ENCODE measurements at regions not wholly inside any gene's neighbourhood (a gene's known extent, or its start where the extent isn't known, plus 50 kb on each side); places are given as distances from the start of the nearest gene placed in this dataset.

DNA sequence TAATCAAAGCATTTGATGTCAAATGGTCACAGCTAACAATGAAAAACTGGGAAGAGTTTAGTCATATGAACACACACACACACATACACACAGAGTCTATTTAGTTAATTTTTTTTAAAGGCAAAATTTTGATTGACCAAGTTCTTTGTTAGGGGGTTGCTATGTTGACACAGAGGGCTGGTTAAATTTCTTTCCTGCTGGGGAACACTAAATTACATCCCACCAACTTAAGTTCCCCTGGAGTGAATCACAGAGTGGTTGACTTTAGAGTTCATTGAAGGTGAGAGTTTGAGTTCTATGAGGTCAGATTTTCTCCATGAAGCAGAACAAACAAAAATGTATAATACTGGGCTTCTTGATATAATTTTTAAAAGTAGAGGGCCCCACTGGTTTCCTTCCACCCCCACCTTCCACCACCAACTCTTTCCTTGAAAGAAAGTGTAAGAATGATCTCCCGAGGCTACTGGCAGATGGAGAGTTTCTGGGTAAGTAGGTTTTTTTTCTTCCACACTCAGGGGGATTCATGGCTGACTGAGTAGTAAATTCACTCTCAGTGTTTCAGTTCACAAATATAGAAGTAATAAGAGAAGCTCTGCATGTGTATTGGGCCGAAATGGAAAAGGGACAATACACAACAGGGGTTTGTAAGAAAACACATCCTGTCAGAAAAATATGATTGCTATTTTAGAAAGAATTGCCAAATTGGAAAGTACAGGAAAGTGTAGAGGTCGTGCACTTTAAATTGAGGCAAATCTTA lies 917.0 kb upstream of the LCORL start:
- Histone ChIP-seq H3K9me3 (no peaks in the 10 kb centered on the region), H3K27me3 (no peaks in the 10 kb centered on the region), H3K36me3 (no peaks in the 10 kb centered on the region), H3K4me3 (no peak overlapping the region), H3K27ac (no peak overlapping the region), H3K4me1 (no peaks in the 10 kb centered on the region)
- intact Hi-C loops (cut with DNase I), result no loop called here
- no peak for DNase-seq
- TF ChIP-seq, protein P1, sequence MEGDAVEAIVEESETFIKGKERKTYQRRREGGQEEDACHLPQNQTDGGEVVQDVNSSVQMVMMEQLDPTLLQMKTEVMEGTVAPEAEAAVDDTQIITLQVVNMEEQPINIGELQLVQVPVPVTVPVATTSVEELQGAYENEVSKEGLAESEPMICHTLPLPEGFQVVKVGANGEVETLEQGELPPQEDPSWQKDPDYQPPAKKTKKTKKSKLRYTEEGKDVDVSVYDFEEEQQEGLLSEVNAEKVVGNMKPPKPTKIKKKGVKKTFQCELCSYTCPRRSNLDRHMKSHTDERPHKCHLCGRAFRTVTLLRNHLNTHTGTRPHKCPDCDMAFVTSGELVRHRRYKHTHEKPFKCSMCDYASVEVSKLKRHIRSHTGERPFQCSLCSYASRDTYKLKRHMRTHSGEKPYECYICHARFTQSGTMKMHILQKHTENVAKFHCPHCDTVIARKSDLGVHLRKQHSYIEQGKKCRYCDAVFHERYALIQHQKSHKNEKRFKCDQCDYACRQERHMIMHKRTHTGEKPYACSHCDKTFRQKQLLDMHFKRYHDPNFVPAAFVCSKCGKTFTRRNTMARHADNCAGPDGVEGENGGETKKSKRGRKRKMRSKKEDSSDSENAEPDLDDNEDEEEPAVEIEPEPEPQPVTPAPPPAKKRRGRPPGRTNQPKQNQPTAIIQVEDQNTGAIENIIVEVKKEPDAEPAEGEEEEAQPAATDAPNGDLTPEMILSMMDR (IDR thresholded peaks at IDR 0.05), result no peak
- WGBS, 2 donors, result 31 to 60% methylated on average over 3 of the region's 3 CpGs
- ATAC-seq, result no peak
- FAIRE-seq, result no peak

DNA sequence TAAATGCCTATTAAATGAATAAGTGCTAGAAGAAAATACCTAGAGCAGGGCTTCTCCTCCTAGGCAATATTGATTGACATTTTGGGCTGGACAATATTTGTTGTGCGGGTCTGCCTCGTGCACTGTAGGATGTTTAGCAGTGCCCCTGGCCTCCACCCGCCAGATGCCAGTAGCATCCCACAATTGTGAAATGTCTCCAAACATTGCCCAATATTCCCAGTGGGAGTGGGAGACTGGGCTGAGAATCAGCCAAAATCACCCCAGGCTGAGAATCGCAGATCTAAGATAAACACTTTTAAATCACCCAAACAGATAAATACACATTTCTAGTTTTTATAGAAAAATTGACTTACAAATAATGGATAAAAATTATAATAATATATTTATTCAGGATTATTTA lies 916.2 kb upstream of the LCORL start:
- DNase-seq, result no peak
- H3K27me3 ChIP-seq, result no peaks in the 10 kb centered on the region
- no peak for ATAC-seq
- no peaks in the 10 kb centered on the region for H3K36me3 ChIP-seq
- no peak overlapping the region for H3K27ac ChIP-seq
- FAIRE-seq, result no peak
- H3K4me3 ChIP-seq, result no peak overlapping the region
- WGBS, 2 donors, result 89 to 94% methylated on average over 4 of the region's 4 CpGs
- TF ChIP-seq, protein P1 (IDR thresholded peaks at IDR 0.05), result no peak
- H3K4me1 ChIP-seq, result no peaks in the 10 kb centered on the region
- H3K9me3 ChIP-seq, result no peaks in the 10 kb centered on the region
- intact Hi-C loops (cut with DNase I), result no loop called here

DNA sequence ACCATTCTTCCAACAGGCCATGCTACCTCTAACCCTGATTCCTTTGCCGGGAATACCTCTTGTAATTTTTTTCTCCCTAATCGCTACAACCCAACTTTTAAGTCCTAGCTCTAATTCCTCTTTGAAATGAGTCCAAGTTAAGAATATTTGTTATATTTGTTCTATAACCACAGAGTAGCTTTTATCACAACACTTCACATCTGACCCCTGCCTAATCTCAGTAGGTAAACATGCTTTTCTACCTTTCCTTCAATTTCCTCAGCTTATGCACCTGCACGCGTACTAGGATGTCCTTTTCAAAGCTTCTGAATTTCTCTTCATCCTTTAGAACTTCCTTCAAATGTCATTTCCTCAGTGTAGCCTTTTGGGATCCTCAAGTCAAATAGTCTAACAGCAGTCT lies 915.5 kb upstream of the LCORL start:
- no peaks in the 10 kb centered on the region for H3K9me3 ChIP-seq
- no peak for FAIRE-seq
- ATAC-seq, result no peak
- H3K27me3 ChIP-seq, result no peaks in the 10 kb centered on the region
- no peak overlapping the region for H3K4me3 ChIP-seq
- no peaks in the 10 kb centered on the region for H3K36me3 ChIP-seq
- TF ChIP-seq, protein P1 (IDR thresholded peaks at IDR 0.05), result no peak
- no peak for DNase-seq
- intact Hi-C loops (cut with DNase I), result no loop called here
- 55 to 62% methylated on average over 4 of the region's 4 CpGs for WGBS, 2 donors
- H3K4me1 ChIP-seq, result no peaks in the 10 kb centered on the region
- no peak overlapping the region for H3K27ac ChIP-seq

DNA sequence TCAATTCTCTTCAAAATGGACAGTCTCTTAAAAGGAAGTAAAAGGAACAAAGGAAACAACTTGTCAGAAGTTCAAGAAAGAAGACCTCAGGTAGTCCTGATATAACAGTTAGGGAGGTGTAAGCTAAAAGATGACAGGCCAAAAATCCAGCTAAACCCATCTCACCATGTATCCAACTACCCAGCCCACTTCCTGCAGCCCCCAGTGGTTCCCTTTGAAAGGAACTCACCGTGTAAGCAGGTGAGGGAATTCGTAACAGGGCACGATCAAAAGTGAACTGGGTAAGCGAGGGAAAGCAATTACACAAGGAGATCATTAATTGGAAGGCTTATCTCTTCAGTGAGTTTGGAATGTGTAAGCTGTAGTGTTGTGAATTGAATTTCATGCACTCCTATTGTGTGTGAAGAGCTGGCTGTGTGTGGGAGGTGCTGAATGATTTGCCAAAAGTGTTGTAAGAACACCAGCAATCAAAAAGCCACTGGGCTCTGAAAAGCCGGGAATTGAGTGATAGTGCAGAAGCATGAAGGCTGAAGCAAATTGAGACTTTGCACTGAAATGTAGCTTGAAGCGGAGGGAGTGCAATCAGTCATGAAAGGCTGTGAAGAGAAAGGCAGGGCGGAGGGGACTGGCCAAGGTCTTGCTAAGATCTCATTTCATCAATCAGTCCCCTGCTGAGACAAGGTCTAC lies 914.2 kb upstream of the LCORL start:
- H3K36me3 ChIP-seq, result no peaks in the 10 kb centered on the region
- 24 to 29% methylated on average over 7 of the region's 7 CpGs for WGBS, 2 donors
- H3K4me1 ChIP-seq, result no peaks in the 10 kb centered on the region
- no peak overlapping the region for H3K27ac ChIP-seq
- no peak overlapping the region for H3K4me3 ChIP-seq
- FAIRE-seq, result no peak
- no peaks in the 10 kb centered on the region for H3K9me3 ChIP-seq
- peak in 1 of 4 donors; percentile 22 for ATAC-seq
- intact Hi-C loops (cut with DNase I), result no loop called here
- H3K27me3 ChIP-seq, result no peaks in the 10 kb centered on the region
- DNase-seq, result no peak
- TF ChIP-seq, protein P1 (IDR thresholded peaks at IDR 0.05), result no peak

DNA sequence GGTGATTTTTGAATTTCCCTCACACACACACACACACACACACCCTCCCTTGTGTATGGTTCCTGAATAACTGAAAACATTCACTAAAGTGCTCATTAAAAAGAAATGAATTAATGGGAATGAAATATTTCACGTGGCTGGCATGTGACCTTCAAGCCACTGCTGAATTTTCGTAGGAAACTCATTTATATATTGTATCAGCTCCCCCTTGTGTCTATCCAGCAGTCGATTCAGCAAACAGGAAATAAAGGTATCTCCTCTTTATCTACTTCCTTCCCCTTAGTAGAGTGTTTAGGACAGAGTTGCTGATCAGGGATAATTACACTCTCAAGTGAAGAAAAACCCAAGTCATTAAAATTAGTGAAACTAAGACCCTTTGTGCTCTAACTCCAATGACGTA lies 912.6 kb upstream of the LCORL start:
- TF ChIP-seq, protein P1 (IDR thresholded peaks at IDR 0.05), result no peak
- Histone ChIP-seq H3K27me3 (no peaks in the 10 kb centered on the region), H3K4me1 (no peaks in the 10 kb centered on the region), H3K4me3 (no peak overlapping the region), H3K27ac (no peak overlapping the region), H3K9me3 (no peaks in the 10 kb centered on the region), H3K36me3 (no peaks in the 10 kb centered on the region)
- ATAC-seq (no peak), DNase-seq (no peak), FAIRE-seq (no peak)
- 21 to 25% methylated on average over 4 of the region's 4 CpGs for WGBS, 2 donors
- intact Hi-C loops (cut with DNase I), result no loop called here
